Upper lobe of left lung (tissue), 6 donors: ENCODE measurements at regions not wholly inside any gene's neighbourhood (a gene's known extent, or its start where the extent isn't known, plus 50 kb on each side); places are given as distances from the start of the nearest gene placed in this dataset.

Experiments used
- ATAC-seq, 2 donors: fragments of 200-7000 bp; cut with Tn5 transposase; one replicate each; pipeline ENCODE4 v1.9.1; 2022; ENCODE audit warnings: mild to moderate bottlenecking in 2 of 2, moderate library complexity in 2 of 2; ENCODE audit not compliant: low FRiP score in 2 of 2
- DNase-seq, 2 donors: peaks; one replicate each; pipeline ENCODE4 v3.0.0-alpha.2; 2019 to 2020
- H3K27ac ChIP-seq, 4 donors: fragments of 200-600 bp; sonication (generic); one replicate each; pipeline ENCODE4 v1.5.1; 2016 to 2019
- H3K27me3 ChIP-seq, 4 donors: fragments of 200-600 bp; sonication (generic); one replicate each; pipeline ENCODE4 v1.5.1; 2017 to 2019
- H3K36me3 ChIP-seq, 4 donors: fragments of 200-600 bp; sonication (generic); one replicate each; pipeline ENCODE4 v1.5.1; 2016 to 2019
- H3K4me1 ChIP-seq, 4 donors: fragments of 200-600 bp; sonication (generic); one replicate each; pipeline ENCODE4 v1.5.1; 2018 to 2019
- H3K4me3 ChIP-seq, 4 donors: fragments of 200-600 bp; sonication (generic); one replicate each; pipeline ENCODE4 v1.5.1; 2017 to 2019; ENCODE audit warnings: mild to moderate bottlenecking in 2 of 4, moderate library complexity in 1 of 4
- H3K9me3 ChIP-seq, 4 donors: fragments of 200-600 bp; sonication (generic); one replicate each; pipeline ENCODE4 v1.5.1; 2018 to 2019
- CTCF ChIP-seq, 6 experiments: fragments of 450-650 bp in 4 of 6; fragments of 200-600 bp in 2 of 6; sonication (generic) in 2 of 6; IDR thresholded peaks; one replicate each; pipeline ENCODE4 v1.5.1; 2016 to 2019; ENCODE audit warnings: antibody characterized with exemption in 6 of 6
- EP300 ChIP-seq, 4 donors: sonication (generic); formaldehyde crosslinking; IDR thresholded peaks; one replicate each; pipeline ENCODE4 v1.5.1; 2017; ENCODE audit warnings: antibody characterized with exemption in 4 of 4, control low read depth in 2 of 4
- POLR2A ChIP-seq, 4 donors: fragments of 450-650 bp; IDR thresholded peaks; one replicate each; pipeline ENCODE4 v1.5.1; 2016 to 2017; ENCODE audit warnings: antibody characterized with exemption in 4 of 4, mild to moderate bottlenecking in 2 of 4
- POLR2AphosphoS5 ChIP-seq, 2 donors: sonication (generic); formaldehyde crosslinking; IDR thresholded peaks; one replicate each; pipeline ENCODE4 v1.5.1; 2017; ENCODE audit warnings: antibody characterized with exemption in 2 of 2
- WGBS, 2 donors: methylation state at CpG; one replicate each; pipeline ENCODE4 v1.1.5; 2017 to 2018; 5-methylcytosine and 5-hydroxymethylcytosine counted together
- donor health status: DM: no; HTN: no; CAD: no; lungs with moderate emphysema.
- donor health status: DM: no; HTN: yes; CAD: no; lungs with severe emphysema.

- no peak for DNase-seq
- Histone ChIP-seq H3K4me3 (no peak overlapping the region), H3K4me1 (peaks cover 0 to 12% (median 0%) of the 10 kb centered on the region in 4 donors), H3K9me3 (no peaks in the 10 kb centered on the region), H3K27ac (no peak overlapping the region), H3K36me3 (no peaks in the 10 kb centered on the region), H3K27me3 (no peaks in the 10 kb centered on the region)
- no peak for ATAC-seq
- 82 to 89% methylated on average over 2 of the region's 2 CpGs for WGBS, 2 donors
- TF ChIP-seq POLR2AphosphoS5 (IDR thresholded peaks at IDR 0.05) (no peak), CTCF (IDR thresholded peaks at IDR 0.05) (no peak), POLR2A (IDR thresholded peaks at IDR 0.05) (no peak), EP300 (IDR thresholded peaks at IDR 0.05) (no peak)
These were observed 96.5 kb upstream of the EOLA2 start for GRCh38 chrX:150034788-150035187.

GRCh38 chrX:150035531-150035930 is 97.2 kb upstream of the EOLA2 start:
- TF ChIP-seq POLR2A (IDR thresholded peaks at IDR 0.05) (no peak), EP300 (IDR thresholded peaks at IDR 0.05) (no peak), CTCF (IDR thresholded peaks at IDR 0.05) (no peak), POLR2AphosphoS5 (IDR thresholded peaks at IDR 0.05) (no peak)

GRCh38 chrX:150036181-150036580 is 97.9 kb upstream of the EOLA2 start:
- TF ChIP-seq POLR2AphosphoS5 (IDR thresholded peaks at IDR 0.05) (no peak), EP300 (IDR thresholded peaks at IDR 0.05) (no peak), CTCF (IDR thresholded peaks at IDR 0.05) (no peak), POLR2A (IDR thresholded peaks at IDR 0.05) (no peak)
- DNase-seq, result no peak
- Histone ChIP-seq H3K36me3 (no peaks in the 10 kb centered on the region), H3K27me3 (no peaks in the 10 kb centered on the region), H3K9me3 (no peaks in the 10 kb centered on the region), H3K4me3 (no peak overlapping the region), H3K4me1 (peaks cover 0 to 12% (median 0%) of the 10 kb centered on the region in 4 donors), H3K27ac (no peak overlapping the region)
- no peak for ATAC-seq
- 18 to 44% methylated on average over 2 of the region's 2 CpGs for WGBS, 2 donors

More at GRCh38 chrX:150035531-150035930, 97.2 kb upstream of the EOLA2 start:
- H3K4me1 ChIP-seq, result peaks cover 0 to 12% (median 0%) of the 10 kb centered on the region in 4 donors
- ATAC-seq (no peak), DNase-seq (no peak)
- no peak overlapping the region for H3K4me3 ChIP-seq
- no peaks in the 10 kb centered on the region for H3K27me3 ChIP-seq
- 65 to 73% methylated on average over 2 of the region's 2 CpGs for WGBS, 2 donors
- H3K36me3 ChIP-seq, result no peaks in the 10 kb centered on the region
- no peak overlapping the region for H3K27ac ChIP-seq
- no peaks in the 10 kb centered on the region for H3K9me3 ChIP-seq

GRCh38 chrX:150036641-150037040 is 98.3 kb upstream of the EOLA2 start:
- peaks cover 0 to 12% (median 0%) of the 10 kb centered on the region in 4 donors for H3K4me1 ChIP-seq
- WGBS, 2 donors, result 67 to 89% methylated on average over 3 of the region's 3 CpGs
- DNase-seq (no peak), ATAC-seq (no peak)
- H3K27ac ChIP-seq, result no peak overlapping the region
- no peaks in the 10 kb centered on the region for H3K36me3 ChIP-seq
- TF ChIP-seq CTCF (IDR thresholded peaks at IDR 0.05) (no peak), EP300 (IDR thresholded peaks at IDR 0.05) (no peak), POLR2AphosphoS5 (IDR thresholded peaks at IDR 0.05) (no peak), POLR2A (IDR thresholded peaks at IDR 0.05) (no peak)
- H3K9me3 ChIP-seq, result no peaks in the 10 kb centered on the region
- no peak overlapping the region for H3K4me3 ChIP-seq
- no peaks in the 10 kb centered on the region for H3K27me3 ChIP-seq

GRCh38 chrX:150037041-150037440 is 98.8 kb upstream of the EOLA2 start:
- no peak overlapping the region for H3K27ac ChIP-seq
- TF ChIP-seq EP300 (IDR thresholded peaks at IDR 0.05), result no peak
- TF ChIP-seq POLR2A (IDR thresholded peaks at IDR 0.05), result no peak
- TF ChIP-seq CTCF (IDR thresholded peaks at IDR 0.05), result no peak
- no peak for TF ChIP-seq POLR2AphosphoS5 (IDR thresholded peaks at IDR 0.05)
- no peak for DNase-seq
- no peaks in the 10 kb centered on the region for H3K9me3 ChIP-seq
- H3K4me1 ChIP-seq, result peaks cover 0 to 12% (median 0%) of the 10 kb centered on the region in 4 donors
- no peak for ATAC-seq
- H3K27me3 ChIP-seq, result no peaks in the 10 kb centered on the region
- no peak overlapping the region for H3K4me3 ChIP-seq
- H3K36me3 ChIP-seq, result no peaks in the 10 kb centered on the region
- 31 to 41% methylated on average over 2 of the region's 2 CpGs for WGBS, 2 donors
